ENCODE measurements at regions not wholly inside any gene's neighbourhood (a gene's known extent, or its start where the extent isn't known, plus 50 kb on each side); places are given as distances from the start of the nearest gene placed in this dataset.
"Not testable (repeated sequence)": the region's sequence is repeated elsewhere in the genome, so short reads cannot be mapped to it uniquely, and the experiment has no call there.

DNA sequence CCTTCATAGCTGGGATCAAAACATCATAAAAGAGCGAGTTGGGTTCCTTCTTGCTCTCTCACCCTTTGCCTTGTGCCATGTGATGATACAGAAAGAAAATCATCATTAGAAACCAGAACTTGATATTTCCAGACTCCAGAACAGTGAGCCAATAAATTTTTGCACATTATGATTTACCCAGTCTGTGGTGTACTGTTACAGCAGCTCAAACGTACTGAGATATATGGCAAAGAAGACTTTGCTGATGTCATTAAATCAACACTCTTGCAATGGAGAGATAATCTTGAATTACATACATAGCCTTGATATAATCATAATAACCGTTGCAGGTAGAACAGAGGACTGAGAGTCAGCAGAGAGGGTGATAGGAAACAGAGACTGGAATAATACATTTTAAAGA lies 1271.6 kb downstream of the CDH12 start:
- TF ChIP-seq, protein P1, sequence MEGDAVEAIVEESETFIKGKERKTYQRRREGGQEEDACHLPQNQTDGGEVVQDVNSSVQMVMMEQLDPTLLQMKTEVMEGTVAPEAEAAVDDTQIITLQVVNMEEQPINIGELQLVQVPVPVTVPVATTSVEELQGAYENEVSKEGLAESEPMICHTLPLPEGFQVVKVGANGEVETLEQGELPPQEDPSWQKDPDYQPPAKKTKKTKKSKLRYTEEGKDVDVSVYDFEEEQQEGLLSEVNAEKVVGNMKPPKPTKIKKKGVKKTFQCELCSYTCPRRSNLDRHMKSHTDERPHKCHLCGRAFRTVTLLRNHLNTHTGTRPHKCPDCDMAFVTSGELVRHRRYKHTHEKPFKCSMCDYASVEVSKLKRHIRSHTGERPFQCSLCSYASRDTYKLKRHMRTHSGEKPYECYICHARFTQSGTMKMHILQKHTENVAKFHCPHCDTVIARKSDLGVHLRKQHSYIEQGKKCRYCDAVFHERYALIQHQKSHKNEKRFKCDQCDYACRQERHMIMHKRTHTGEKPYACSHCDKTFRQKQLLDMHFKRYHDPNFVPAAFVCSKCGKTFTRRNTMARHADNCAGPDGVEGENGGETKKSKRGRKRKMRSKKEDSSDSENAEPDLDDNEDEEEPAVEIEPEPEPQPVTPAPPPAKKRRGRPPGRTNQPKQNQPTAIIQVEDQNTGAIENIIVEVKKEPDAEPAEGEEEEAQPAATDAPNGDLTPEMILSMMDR (IDR thresholded peaks at IDR 0.05): no peak
- no peaks in the 10 kb centered on the region for H3K27me3 Mint-ChIP-seq (ENCODE audit: insufficient read depth)

GRCh38 chr5:21574961-21575360 lies 1278.2 kb downstream of the CDH12 start:
- no peaks in the 10 kb centered on the region for H3K4me1 Mint-ChIP-seq (ENCODE audit: low read depth)
- no peaks in the 10 kb centered on the region for H3K27me3 Mint-ChIP-seq (ENCODE audit: insufficient read depth)
- peaks cover 18% of the 10 kb centered on the region for H3K9me3 Mint-ChIP-seq
- no peak overlapping the region for H3K4me3 Mint-ChIP-seq
- DNase-seq: no peak
- TF ChIP-seq, protein P1 (IDR thresholded peaks at IDR 0.05): no peak
- no peak overlapping the region for H3K27ac Mint-ChIP-seq
- H3K36me3 Mint-ChIP-seq (ENCODE audit: low read depth): no peaks in the 10 kb centered on the region; the same call in 1 of the 2 replicates

More for the DNA sequence above, 1271.6 kb downstream of the CDH12 start:
- Mint-ChIP-seq H3K9me3 (peaks cover 22% of the 10 kb centered on the region), H3K36me3 (ENCODE audit: low read depth) (no peaks in the 10 kb centered on the region), H3K27ac (no peak overlapping the region), H3K4me1 (ENCODE audit: low read depth) (no peaks in the 10 kb centered on the region), H3K4me3 (no peak overlapping the region)
- DNase-seq: no peak

GRCh38 chr5:21574438-21574837 lies 1278.7 kb downstream of the CDH12 start:
- Mint-ChIP-seq H3K4me1 (ENCODE audit: low read depth) (no peaks in the 10 kb centered on the region), H3K27me3 (ENCODE audit: insufficient read depth) (no peaks in the 10 kb centered on the region), H3K4me3 (no peak overlapping the region), H3K9me3 (peaks cover 18% of the 10 kb centered on the region), H3K36me3 (ENCODE audit: low read depth) (no peaks in the 10 kb centered on the region; the same call in 1 of the 2 replicates), H3K27ac (no peak overlapping the region)
- no peak for DNase-seq
- TF ChIP-seq, protein P1 (IDR thresholded peaks at IDR 0.05): no peak

DNA sequence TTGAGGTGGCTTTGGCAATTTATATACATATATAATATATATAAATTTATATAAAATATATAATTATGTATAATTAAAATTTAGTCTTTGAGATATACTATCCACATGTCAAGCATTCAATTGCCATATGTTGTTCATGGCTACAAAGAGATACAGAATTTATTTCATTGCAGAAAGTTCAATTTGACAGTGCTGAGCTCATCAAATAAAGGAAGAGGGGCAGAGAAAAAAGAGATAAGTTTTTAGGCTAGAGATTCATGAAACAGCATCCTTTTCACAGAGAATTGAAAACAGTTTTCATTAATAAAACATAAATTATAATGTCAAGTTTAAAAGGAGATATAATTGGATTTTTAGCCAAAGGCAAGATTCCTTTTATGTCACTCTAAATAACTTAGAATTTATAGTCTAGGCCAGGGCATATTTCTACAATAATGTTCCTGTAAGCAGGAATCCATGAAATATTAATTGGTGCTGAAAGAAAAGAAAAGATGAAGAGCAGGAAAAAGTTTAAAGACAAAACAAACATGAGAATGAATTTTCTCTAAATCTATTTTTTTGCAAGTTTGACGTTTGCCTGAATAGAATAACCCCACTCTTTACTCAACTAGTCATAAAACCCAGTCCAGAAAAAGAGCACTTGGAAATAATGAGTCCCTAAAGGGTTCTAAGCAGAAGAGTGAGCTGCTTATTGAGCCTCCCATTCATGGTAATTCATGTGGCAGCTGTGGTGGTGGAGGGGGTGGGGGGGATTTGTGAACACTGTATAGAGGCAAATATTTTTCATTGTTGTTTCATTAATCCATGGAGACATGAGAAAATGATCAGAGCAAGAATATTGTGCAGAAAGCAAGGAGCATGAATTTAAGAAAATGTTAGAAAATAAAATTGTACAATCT lies 1279.5 kb downstream of the CDH12 start:
- Mint-ChIP-seq H3K4me1 (ENCODE audit: low read depth) (no peaks in the 10 kb centered on the region), H3K9me3 (peaks cover 18% of the 10 kb centered on the region), H3K27ac (no peak overlapping the region), H3K36me3 (ENCODE audit: low read depth) (no peaks in the 10 kb centered on the region; the same call in 1 of the 2 replicates), H3K27me3 (ENCODE audit: insufficient read depth) (no peaks in the 10 kb centered on the region), H3K4me3 (no peak overlapping the region)
- DNase-seq: no peak
- TF ChIP-seq, protein P1 (IDR thresholded peaks at IDR 0.05): no peak

DNA sequence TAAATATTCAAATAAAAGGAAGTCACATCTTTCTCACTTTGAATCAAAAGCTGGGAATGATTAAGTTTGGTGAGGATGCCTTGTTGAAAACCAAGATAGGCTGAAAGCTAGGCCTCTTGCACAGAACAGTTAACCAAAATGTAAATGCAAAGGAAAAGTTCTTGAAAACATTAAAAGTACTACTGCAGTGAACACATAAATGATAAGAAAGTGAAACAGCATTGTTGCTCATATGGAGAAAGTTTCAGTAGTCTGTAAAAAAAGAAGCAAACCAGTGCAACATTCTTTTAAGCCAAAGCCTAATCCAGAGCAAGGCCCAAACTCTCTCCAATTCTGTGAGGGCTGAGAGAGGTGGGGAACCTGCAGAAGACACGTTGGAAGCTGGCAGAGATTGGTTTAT lies 1281.9 kb downstream of the CDH12 start:
- H3K27me3 Mint-ChIP-seq (ENCODE audit: insufficient read depth); H3K27ac Mint-ChIP-seq; H3K36me3 Mint-ChIP-seq (ENCODE audit: low read depth); H3K4me3 Mint-ChIP-seq; H3K4me1 Mint-ChIP-seq (ENCODE audit: low read depth); DNase-seq: not testable (repeated sequence)
- peaks cover 22% of the 10 kb centered on the region for H3K9me3 Mint-ChIP-seq

DNA sequence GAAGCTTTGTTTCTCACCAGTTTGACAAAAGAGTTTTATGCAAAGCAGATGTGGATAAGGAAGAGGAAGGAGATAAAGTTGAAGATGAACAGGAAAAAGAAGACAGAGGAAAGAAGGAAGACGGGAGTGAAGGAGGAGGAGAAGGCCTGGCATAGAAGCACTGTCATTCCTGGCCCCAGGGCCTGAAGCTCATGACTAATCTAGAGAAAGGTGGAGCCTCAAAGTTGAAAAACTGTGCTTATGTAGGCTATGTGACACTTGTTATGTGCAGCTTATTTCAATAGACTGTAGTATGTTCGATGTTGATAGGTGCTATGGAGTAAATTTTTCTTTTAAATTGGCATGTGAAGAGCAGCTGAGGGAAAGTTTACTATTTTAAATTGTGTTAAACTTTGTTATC lies 1294.0 kb downstream of the CDH12 start:
- not testable (repeated sequence) for H3K4me1 Mint-ChIP-seq (ENCODE audit: low read depth); H3K4me3 Mint-ChIP-seq; H3K27me3 Mint-ChIP-seq (ENCODE audit: insufficient read depth); H3K36me3 Mint-ChIP-seq (ENCODE audit: low read depth); H3K27ac Mint-ChIP-seq; DNase-seq
- peaks cover 18% of the 10 kb centered on the region for H3K9me3 Mint-ChIP-seq

GRCh38 chr5:21552263-21552662 lies 1300.9 kb downstream of the CDH12 start:
- not testable (repeated sequence) for H3K36me3 Mint-ChIP-seq (ENCODE audit: low read depth); H3K4me1 Mint-ChIP-seq (ENCODE audit: low read depth); H3K27ac Mint-ChIP-seq; H3K9me3 Mint-ChIP-seq; H3K27me3 Mint-ChIP-seq (ENCODE audit: insufficient read depth); DNase-seq; H3K4me3 Mint-ChIP-seq

GRCh38 chr5:21550916-21551315 lies 1302.2 kb downstream of the CDH12 start:
- not testable (repeated sequence) for H3K4me1 Mint-ChIP-seq (ENCODE audit: low read depth); H3K4me3 Mint-ChIP-seq; H3K27ac Mint-ChIP-seq; H3K9me3 Mint-ChIP-seq; H3K36me3 Mint-ChIP-seq (ENCODE audit: low read depth); H3K27me3 Mint-ChIP-seq (ENCODE audit: insufficient read depth); DNase-seq

DNA sequence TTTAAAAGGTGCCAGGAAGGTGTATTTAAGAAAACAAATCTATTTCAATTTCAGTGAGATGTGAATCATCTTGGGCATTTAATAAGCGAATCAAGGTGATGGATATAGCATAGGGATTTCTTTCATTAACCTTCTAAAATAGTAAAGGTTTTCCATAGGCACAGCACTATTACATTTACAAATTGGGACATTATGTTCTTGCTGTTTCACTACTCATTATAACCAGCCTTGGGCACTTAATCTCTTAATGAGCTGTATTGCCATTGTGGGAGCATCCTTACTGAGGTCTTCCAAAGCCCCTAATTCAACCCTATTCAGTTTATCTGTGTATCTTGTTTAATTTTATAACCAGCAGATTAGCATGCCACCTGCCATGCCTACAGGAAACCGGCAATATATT lies 1305.5 kb downstream of the CDH12 start:
- H3K9me3 Mint-ChIP-seq; H3K4me3 Mint-ChIP-seq; H3K27me3 Mint-ChIP-seq (ENCODE audit: insufficient read depth); H3K27ac Mint-ChIP-seq; H3K4me1 Mint-ChIP-seq (ENCODE audit: low read depth); DNase-seq; H3K36me3 Mint-ChIP-seq (ENCODE audit: low read depth): not testable (repeated sequence)

DNA sequence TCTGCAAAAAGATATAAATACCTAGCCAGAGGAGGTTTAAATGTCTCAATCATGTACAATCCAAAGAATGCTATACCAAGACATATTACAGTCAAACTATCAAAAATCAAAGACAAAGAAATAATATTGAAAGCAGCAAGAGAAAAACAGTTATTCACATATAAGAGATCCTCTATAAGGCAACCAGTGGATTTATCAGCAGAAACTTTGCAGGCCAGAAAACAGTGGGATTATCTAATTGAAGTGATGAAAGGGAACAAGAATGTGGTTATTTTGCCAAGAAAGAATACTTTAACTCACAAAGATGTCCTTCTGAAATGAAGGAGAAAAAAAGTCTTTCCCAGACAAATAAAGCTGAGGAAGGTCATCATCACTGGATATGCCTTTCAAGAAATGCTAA lies 1318.0 kb downstream of the CDH12 start:
- not testable (repeated sequence) for H3K36me3 Mint-ChIP-seq (ENCODE audit: low read depth); H3K27me3 Mint-ChIP-seq (ENCODE audit: insufficient read depth); H3K27ac Mint-ChIP-seq; H3K9me3 Mint-ChIP-seq; H3K4me3 Mint-ChIP-seq; H3K4me1 Mint-ChIP-seq (ENCODE audit: low read depth)
- DNase-seq: peak; percentile 18
